ENCODE measurements at regions not wholly inside any gene's neighbourhood (a gene's known extent, or its start where the extent isn't known, plus 50 kb on each side); places are given as distances from the start of the nearest gene placed in this dataset.
"Not testable (repeated sequence)": the region's sequence is repeated elsewhere in the genome, so short reads cannot be mapped to it uniquely, and the experiment has no call there.

DNA sequence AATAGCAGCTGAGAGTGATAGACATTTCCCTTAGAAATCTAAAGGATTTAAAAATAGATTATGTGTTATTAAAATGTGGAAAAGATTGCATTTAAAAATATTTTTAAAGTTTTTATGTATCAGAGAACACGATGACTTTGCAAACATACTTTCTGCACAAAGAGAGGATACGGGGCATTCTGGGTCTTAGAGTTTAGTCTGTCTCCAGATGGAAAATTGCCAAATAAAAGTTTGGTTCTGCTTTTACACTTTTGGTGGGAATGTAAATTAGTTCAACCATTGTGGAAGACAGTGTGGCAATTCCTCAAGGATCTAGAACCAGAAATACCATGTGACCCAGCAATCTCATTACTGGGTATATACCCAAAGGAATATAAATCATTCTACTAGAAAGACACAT lies 355.2 kb downstream of the NDFIP2 start:
- H3K4me2 ChIP-seq; ATAC-seq; DNase-seq (ENCODE audit: low spot score); H3K4me3 Mint-ChIP-seq; H3K27ac ChIP-seq (ENCODE audit: low read depth); H3K36me3 ChIP-seq (ENCODE audit: insufficient read depth); H3K9me2 ChIP-seq (ENCODE audit: insufficient read depth); H3K27me3 Mint-ChIP-seq (ENCODE audit: insufficient read depth, low read depth, poor library complexity); H2AFZ ChIP-seq; H3F3A ChIP-seq (replicated peaks; ENCODE audit: low read depth); H3K4me3 ChIP-seq; H3K27me3 ChIP-seq (ENCODE audit: insufficient read depth); H3K79me2 ChIP-seq (replicated peaks; ENCODE audit: insufficient read depth); H3K27ac Mint-ChIP-seq; H3K4me1 Mint-ChIP-seq; H4K20me1 ChIP-seq (replicated peaks; ENCODE audit: insufficient read depth); H3K4me1 ChIP-seq (ENCODE audit: insufficient read depth): not testable (repeated sequence)
- H3K9me3 Mint-ChIP-seq = peaks cover 18% of the 10 kb centered on the region
- H3K36me3 Mint-ChIP-seq (ENCODE audit: low read depth) = peaks cover 21% of the 10 kb centered on the region

DNA sequence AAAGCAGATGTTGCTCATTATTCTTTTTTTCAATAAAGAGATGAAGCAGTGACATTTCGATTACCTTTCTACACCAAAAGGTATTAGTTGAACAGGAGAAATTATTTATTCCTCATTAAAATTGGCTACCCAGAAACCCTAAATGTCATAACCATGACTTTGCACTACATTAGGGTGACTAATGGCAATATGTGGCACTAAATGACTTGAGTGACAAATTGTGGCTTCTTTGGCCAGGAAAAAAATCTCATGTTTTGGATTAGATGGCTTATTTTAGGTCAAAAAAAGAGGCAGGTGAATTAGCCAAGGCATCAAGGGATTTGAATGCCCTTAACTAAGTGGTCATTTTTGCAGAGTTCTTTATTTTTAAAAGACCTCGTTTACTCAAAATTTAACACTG lies 353.9 kb downstream of the NDFIP2 start:
- DNase-seq (ENCODE audit: low spot score) (no peak), ATAC-seq (no peak)
- Histone ChIP-seq H3K4me2 (no peak overlapping the region), H3K4me3 (no peak overlapping the region), H4K20me1 (replicated peaks; ENCODE audit: insufficient read depth) (no peaks in the 10 kb centered on the region), H3K4me1 (ENCODE audit: insufficient read depth) (no peaks in the 10 kb centered on the region), H3K9me2 (ENCODE audit: insufficient read depth) (peaks cover 8% of the 10 kb centered on the region; the same call in 1 of the 2 replicates), H3K27ac (ENCODE audit: low read depth) (no peak overlapping the region), H3K27me3 (ENCODE audit: insufficient read depth) (no peaks in the 10 kb centered on the region), H2AFZ (no peak overlapping the region), H3F3A (replicated peaks; ENCODE audit: low read depth) (no peaks in the 10 kb centered on the region), H3K79me2 (replicated peaks; ENCODE audit: insufficient read depth) (no peaks in the 10 kb centered on the region), H3K36me3 (ENCODE audit: insufficient read depth) (no peaks in the 10 kb centered on the region)
- Mint-ChIP-seq H3K9me3 (peaks cover 17% of the 10 kb centered on the region), H3K4me1 (peaks cover 4% of the 10 kb centered on the region; the same call in 2 of the 3 replicates), H3K27me3 (ENCODE audit: insufficient read depth, low read depth, poor library complexity) (no peaks in the 10 kb centered on the region), H3K27ac (no peak overlapping the region), H3K4me3 (no peak overlapping the region), H3K36me3 (ENCODE audit: low read depth) (peaks cover 21% of the 10 kb centered on the region)
- TF ChIP-seq ZNF114 (CRISPR knock-in tag; IDR thresholded peaks at IDR 0.05) (no peak), ZNF331 (CRISPR knock-in tag; IDR thresholded peaks at IDR 0.05; ENCODE audit: low read depth) (no peak), EZH2 (IDR thresholded peaks at IDR 0.05; ENCODE audit: low read depth, unreplicated experiment) (no peak), POLR2AphosphoS5 (IDR thresholded peaks at IDR 0.05; ENCODE audit: low read depth) (no peak), NANOG (IDR thresholded peaks at IDR 0.05; ENCODE audit: borderline replicate concordance) (no peak), CREB1 (CRISPR knock-in tag; IDR thresholded peaks at IDR 0.05; ENCODE audit: low read depth) (no peak), EZH2phosphoT487 (IDR thresholded peaks at IDR 0.05; ENCODE audit: unreplicated experiment) (no peak), STAT1 (IDR thresholded peaks at IDR 0.05; ENCODE audit: unreplicated experiment) (no peak), JUNB (IDR thresholded peaks at IDR 0.05; ENCODE audit: unreplicated experiment) (no peak)
- TF ChIP-seq, protein P1, sequence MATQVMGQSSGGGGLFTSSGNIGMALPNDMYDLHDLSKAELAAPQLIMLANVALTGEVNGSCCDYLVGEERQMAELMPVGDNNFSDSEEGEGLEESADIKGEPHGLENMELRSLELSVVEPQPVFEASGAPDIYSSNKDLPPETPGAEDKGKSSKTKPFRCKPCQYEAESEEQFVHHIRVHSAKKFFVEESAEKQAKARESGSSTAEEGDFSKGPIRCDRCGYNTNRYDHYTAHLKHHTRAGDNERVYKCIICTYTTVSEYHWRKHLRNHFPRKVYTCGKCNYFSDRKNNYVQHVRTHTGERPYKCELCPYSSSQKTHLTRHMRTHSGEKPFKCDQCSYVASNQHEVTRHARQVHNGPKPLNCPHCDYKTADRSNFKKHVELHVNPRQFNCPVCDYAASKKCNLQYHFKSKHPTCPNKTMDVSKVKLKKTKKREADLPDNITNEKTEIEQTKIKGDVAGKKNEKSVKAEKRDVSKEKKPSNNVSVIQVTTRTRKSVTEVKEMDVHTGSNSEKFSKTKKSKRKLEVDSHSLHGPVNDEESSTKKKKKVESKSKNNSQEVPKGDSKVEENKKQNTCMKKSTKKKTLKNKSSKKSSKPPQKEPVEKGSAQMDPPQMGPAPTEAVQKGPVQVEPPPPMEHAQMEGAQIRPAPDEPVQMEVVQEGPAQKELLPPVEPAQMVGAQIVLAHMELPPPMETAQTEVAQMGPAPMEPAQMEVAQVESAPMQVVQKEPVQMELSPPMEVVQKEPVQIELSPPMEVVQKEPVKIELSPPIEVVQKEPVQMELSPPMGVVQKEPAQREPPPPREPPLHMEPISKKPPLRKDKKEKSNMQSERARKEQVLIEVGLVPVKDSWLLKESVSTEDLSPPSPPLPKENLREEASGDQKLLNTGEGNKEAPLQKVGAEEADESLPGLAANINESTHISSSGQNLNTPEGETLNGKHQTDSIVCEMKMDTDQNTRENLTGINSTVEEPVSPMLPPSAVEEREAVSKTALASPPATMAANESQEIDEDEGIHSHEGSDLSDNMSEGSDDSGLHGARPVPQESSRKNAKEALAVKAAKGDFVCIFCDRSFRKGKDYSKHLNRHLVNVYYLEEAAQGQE (IDR thresholded peaks at IDR 0.05; ENCODE audit: unreplicated experiment) = no peak
- TF ChIP-seq, protein P2, sequence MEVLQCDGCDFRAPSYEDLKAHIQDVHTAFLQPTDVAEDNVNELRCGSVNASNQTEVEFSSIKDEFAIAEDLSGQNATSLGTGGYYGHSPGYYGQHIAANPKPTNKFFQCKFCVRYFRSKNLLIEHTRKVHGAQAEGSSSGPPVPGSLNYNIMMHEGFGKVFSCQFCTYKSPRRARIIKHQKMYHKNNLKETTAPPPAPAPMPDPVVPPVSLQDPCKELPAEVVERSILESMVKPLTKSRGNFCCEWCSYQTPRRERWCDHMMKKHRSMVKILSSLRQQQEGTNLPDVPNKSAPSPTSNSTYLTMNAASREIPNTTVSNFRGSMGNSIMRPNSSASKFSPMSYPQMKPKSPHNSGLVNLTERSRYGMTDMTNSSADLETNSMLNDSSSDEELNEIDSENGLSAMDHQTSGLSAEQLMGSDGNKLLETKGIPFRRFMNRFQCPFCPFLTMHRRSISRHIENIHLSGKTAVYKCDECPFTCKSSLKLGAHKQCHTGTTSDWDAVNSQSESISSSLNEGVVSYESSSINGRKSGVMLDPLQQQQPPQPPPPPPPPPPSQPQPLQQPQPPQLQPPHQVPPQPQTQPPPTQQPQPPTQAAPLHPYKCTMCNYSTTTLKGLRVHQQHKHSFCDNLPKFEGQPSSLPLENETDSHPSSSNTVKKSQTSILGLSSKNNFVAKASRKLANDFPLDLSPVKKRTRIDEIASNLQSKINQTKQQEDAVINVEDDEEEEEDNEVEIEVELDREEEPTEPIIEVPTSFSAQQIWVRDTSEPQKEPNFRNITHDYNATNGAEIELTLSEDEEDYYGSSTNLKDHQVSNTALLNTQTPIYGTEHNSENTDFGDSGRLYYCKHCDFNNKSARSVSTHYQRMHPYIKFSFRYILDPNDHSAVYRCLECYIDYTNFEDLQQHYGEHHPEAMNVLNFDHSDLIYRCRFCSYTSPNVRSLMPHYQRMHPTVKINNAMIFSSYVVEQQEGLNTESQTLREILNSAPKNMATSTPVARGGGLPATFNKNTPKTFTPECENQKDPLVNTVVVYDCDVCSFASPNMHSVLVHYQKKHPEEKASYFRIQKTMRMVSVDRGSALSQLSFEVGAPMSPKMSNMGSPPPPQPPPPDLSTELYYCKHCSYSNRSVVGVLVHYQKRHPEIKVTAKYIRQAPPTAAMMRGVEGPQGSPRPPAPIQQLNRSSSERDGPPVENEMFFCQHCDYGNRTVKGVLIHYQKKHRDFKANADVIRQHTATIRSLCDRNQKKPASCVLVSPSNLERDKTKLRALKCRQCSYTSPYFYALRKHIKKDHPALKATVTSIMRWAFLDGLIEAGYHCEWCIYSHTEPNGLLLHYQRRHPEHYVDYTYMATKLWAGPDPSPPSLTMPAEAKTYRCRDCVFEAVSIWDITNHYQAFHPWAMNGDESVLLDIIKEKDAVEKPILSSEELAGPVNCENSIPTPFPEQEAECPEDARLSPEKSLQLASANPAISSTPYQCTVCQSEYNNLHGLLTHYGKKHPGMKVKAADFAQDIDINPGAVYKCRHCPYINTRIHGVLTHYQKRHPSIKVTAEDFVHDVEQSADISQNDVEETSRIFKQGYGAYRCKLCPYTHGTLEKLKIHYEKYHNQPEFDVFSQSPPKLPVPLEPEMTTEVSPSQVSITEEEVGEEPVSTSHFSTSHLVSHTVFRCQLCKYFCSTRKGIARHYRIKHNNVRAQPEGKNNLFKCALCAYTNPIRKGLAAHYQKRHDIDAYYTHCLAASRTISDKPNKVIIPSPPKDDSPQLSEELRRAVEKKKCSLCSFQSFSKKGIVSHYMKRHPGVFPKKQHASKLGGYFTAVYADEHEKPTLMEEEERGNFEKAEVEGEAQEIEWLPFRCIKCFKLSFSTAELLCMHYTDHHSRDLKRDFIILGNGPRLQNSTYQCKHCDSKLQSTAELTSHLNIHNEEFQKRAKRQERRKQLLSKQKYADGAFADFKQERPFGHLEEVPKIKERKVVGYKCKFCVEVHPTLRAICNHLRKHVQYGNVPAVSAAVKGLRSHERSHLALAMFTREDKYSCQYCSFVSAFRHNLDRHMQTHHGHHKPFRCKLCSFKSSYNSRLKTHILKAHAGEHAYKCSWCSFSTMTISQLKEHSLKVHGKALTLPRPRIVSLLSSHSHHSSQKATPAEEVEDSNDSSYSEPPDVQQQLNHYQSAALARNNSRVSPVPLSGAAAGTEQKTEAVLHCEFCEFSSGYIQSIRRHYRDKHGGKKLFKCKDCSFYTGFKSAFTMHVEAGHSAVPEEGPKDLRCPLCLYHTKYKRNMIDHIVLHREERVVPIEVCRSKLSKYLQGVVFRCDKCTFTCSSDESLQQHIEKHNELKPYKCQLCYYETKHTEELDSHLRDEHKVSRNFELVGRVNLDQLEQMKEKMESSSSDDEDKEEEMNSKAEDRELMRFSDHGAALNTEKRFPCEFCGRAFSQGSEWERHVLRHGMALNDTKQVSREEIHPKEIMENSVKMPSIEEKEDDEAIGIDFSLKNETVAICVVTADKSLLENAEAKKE (CRISPR knock-in tag; IDR thresholded peaks at IDR 0.05) = no peak
- TF ChIP-seq, protein P3, sequence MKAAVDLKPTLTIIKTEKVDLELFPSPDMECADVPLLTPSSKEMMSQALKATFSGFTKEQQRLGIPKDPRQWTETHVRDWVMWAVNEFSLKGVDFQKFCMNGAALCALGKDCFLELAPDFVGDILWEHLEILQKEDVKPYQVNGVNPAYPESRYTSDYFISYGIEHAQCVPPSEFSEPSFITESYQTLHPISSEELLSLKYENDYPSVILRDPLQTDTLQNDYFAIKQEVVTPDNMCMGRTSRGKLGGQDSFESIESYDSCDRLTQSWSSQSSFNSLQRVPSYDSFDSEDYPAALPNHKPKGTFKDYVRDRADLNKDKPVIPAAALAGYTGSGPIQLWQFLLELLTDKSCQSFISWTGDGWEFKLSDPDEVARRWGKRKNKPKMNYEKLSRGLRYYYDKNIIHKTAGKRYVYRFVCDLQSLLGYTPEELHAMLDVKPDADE (IDR thresholded peaks at IDR 0.05) = no peak

All from GM23338 (cell line).